RKO (cell line): ENCODE measurements at regions not wholly inside any gene's neighbourhood (a gene's known extent, or its start where the extent isn't known, plus 50 kb on each side); places are given as distances from the start of the nearest gene placed in this dataset.
"Not testable (repeated sequence)": the region's sequence is repeated elsewhere in the genome, so short reads cannot be mapped to it uniquely, and the experiment has no call there.

Experiments
- DNase-seq: peaks from one replicate; pipeline ENCODE4 v3.0.0-alpha.2; 2016; ENCODE audit warnings: low spot score

GRCh38 chr16:58983181-58983965 lies 249.3 kb upstream of the GOT2 start:
- DNase-seq = not testable (repeated sequence)

GRCh38 chr16:58970775-58971174 lies 236.7 kb upstream of the GOT2 start:
- no peak for DNase-seq

GRCh38 chr16:58963479-58963878 lies 229.4 kb upstream of the GOT2 start:
- DNase-seq = no peak

- no peak for DNase-seq
Measured at GRCh38 chr16:58962811-58963210, 228.7 kb upstream of the GOT2 start.

- no peak for DNase-seq
Measured at GRCh38 chr16:58960484-58960883, 226.4 kb upstream of the GOT2 start.

GRCh38 chr16:58960034-58960433 lies 225.9 kb upstream of the GOT2 start:
- DNase-seq = no peak

- DNase-seq = no peak
Measured at GRCh38 chr16:58958749-58959148, 224.6 kb upstream of the GOT2 start.

- DNase-seq = no peak
Measured at GRCh38 chr16:58948244-58948643, 214.1 kb upstream of the GOT2 start.

- DNase-seq = no peak
Measured at GRCh38 chr16:58940609-58941008, 206.5 kb upstream of the GOT2 start.

- DNase-seq = no peak
Measured at GRCh38 chr16:58938811-58939210, 204.7 kb upstream of the GOT2 start.

GRCh38 chr16:58937661-58938060 lies 203.5 kb upstream of the GOT2 start:
- DNase-seq = no peak

- DNase-seq = no peak
Measured at GRCh38 chr16:58933186-58933585, 199.1 kb upstream of the GOT2 start.

GRCh38 chr16:58931436-58931835 lies 197.3 kb upstream of the GOT2 start:
- no peak for DNase-seq

- no peak for DNase-seq
Measured at GRCh38 chr16:58923094-58923493, 189.0 kb upstream of the GOT2 start.

- DNase-seq = no peak
Measured at GRCh38 chr16:58913456-58913855, 179.3 kb upstream of the GOT2 start.

GRCh38 chr16:58912571-58912970 lies 178.5 kb upstream of the GOT2 start:
- no peak for DNase-seq

GRCh38 chr16:58906981-58907715 lies 173.0 kb upstream of the GOT2 start:
- DNase-seq = no peak

GRCh38 chr16:58904291-58904690 lies 170.2 kb upstream of the GOT2 start:
- DNase-seq = no peak

GRCh38 chr16:58889516-58889915 lies 155.4 kb upstream of the GOT2 start:
- no peak for DNase-seq

GRCh38 chr16:58885528-58886170 lies 151.5 kb upstream of the GOT2 start:
- no peak for DNase-seq

- DNase-seq = no peak
Measured at GRCh38 chr16:58884141-58884540, 150.0 kb upstream of the GOT2 start.

- no peak for DNase-seq
Measured at GRCh38 chr16:58883131-58883530, 149.0 kb upstream of the GOT2 start.

GRCh38 chr16:58882292-58882691 lies 148.2 kb upstream of the GOT2 start:
- no peak for DNase-seq
